Liver (tissue), 3 donors: ENCODE measurements at regions not wholly inside any gene's neighbourhood (a gene's known extent, or its start where the extent isn't known, plus 50 kb on each side); places are given as distances from the start of the nearest gene placed in this dataset.
"Not testable (repeated sequence)": the region's sequence is repeated elsewhere in the genome, so short reads cannot be mapped to it uniquely, and the experiment has no call there.

Experiments used
- CTCF ChIP-seq: fragments of 150-350 bp; IDR thresholded peaks from 2 replicates; pipeline ENCODE4 v1.5.1; 2017; ENCODE audit warnings: improper control_type of control experiment, low read depth, low read length; ENCODE audit not compliant: missing input control
- GABPA ChIP-seq, 2 donors: IDR thresholded peaks in 1 of 2; conservative IDR thresholded peaks in 1 of 2; 2 replicates each; pipeline ENCODE4 v1.6.1; 2016; ENCODE audit warnings: antibody characterized with exemption in 2 of 2, mild to moderate bottlenecking in 1 of 2, moderate library complexity in 1 of 2
- HNF4A ChIP-seq, 2 donors: conservative IDR thresholded peaks; 2 replicates each; pipeline ENCODE4 v1.6.1; 2016; ENCODE audit warnings: antibody characterized with exemption in 2 of 2, mild to moderate bottlenecking in 2 of 2
- HNF4G ChIP-seq: IDR thresholded peaks from 2 replicates; pipeline ENCODE4 v1.6.1; 2016; ENCODE audit warnings: antibody characterized with exemption
- JUND ChIP-seq, 2 donors: IDR thresholded peaks; 2 replicates each; pipeline ENCODE4 v1.6.1; 2016; ENCODE audit warnings: antibody characterized with exemption in 2 of 2
- MAX ChIP-seq: IDR thresholded peaks from 2 replicates; pipeline ENCODE4 v1.6.1; 2016; ENCODE audit warnings: antibody characterized with exemption
- RAD21 ChIP-seq, 2 donors: IDR thresholded peaks; 2 replicates each; pipeline ENCODE4 v1.6.1; 2016; ENCODE audit warnings: antibody characterized with exemption in 2 of 2, mild to moderate bottlenecking in 2 of 2
- REST ChIP-seq: IDR thresholded peaks from 2 replicates; pipeline ENCODE4 v1.6.1; 2016; ENCODE audit warnings: antibody characterized with exemption, mild to moderate bottlenecking
- TAF1 ChIP-seq: conservative IDR thresholded peaks from 2 replicates; pipeline ENCODE4 v1.6.1; 2016; ENCODE audit warnings: antibody characterized with exemption, mild to moderate bottlenecking
- YY1 ChIP-seq: IDR thresholded peaks from 2 replicates; pipeline ENCODE4 v1.6.1; 2016; ENCODE audit warnings: antibody characterized with exemption, mild to moderate bottlenecking
- ZBTB33 ChIP-seq: IDR thresholded peaks from 2 replicates; pipeline ENCODE4 v1.6.1; 2016; ENCODE audit warnings: antibody characterized with exemption
- TF ChIP-seq, protein P1 (sequence below): IDR thresholded peaks from 2 replicates; pipeline ENCODE4 v1.6.1; 2016; ENCODE audit warnings: antibody characterized with exemption
- donor health status: healthy.
- donor health status: healthy.

GRCh38 chr2:111403287-111403686 is 282.6 kb downstream of the BCL2L11 start:
- TF ChIP-seq MAX; CTCF; ZBTB33; JUND (IDR thresholded peaks at IDR 0.05); HNF4A (conservative IDR thresholded peaks at IDR 0.05); YY1; TAF1; REST; HNF4G; RAD21 (IDR thresholded peaks at IDR 0.05); GABPA (IDR thresholded peaks at IDR 0.05 in 1 of 2, conservative IDR thresholded peaks at IDR 0.05 in 1 of 2): not testable (repeated sequence)
- TF ChIP-seq, protein P1, sequence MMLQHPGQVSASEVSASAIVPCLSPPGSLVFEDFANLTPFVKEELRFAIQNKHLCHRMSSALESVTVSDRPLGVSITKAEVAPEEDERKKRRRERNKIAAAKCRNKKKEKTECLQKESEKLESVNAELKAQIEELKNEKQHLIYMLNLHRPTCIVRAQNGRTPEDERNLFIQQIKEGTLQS = not testable (repeated sequence)
